ES-I3 (cell line): ENCODE measurements at regions not wholly inside any gene's neighbourhood (a gene's known extent, or its start where the extent isn't known, plus 50 kb on each side); places are given as distances from the start of the nearest gene placed in this dataset.
"Not testable (repeated sequence)": the region's sequence is repeated elsewhere in the genome, so short reads cannot be mapped to it uniquely, and the experiment has no call there.

Experiments
- H3K36me3 ChIP-seq: 2 replicates; pipeline ENCODE4 v1.6.1; 2013; ENCODE audit warnings: mild to moderate bottlenecking, low read length, control low read depth, moderate library complexity; ENCODE audit not compliant: insufficient read depth
- H3K4me1 ChIP-seq: 2 replicates; pipeline ENCODE4 v1.6.1; 2013; ENCODE audit warnings: mild to moderate bottlenecking, control low read depth, low read length; ENCODE audit not compliant: insufficient read depth
- H3K9ac ChIP-seq: 2 replicates; pipeline ENCODE4 v1.6.1; 2013; ENCODE audit warnings: low read depth, mild to moderate bottlenecking, low read length, moderate library complexity
- H3K9me3 ChIP-seq: 2 replicates; pipeline ENCODE4 v1.6.1; 2013; ENCODE audit warnings: mild to moderate bottlenecking, low read length, moderate library complexity; ENCODE audit not compliant: control insufficient read depth, insufficient read depth

DNA sequence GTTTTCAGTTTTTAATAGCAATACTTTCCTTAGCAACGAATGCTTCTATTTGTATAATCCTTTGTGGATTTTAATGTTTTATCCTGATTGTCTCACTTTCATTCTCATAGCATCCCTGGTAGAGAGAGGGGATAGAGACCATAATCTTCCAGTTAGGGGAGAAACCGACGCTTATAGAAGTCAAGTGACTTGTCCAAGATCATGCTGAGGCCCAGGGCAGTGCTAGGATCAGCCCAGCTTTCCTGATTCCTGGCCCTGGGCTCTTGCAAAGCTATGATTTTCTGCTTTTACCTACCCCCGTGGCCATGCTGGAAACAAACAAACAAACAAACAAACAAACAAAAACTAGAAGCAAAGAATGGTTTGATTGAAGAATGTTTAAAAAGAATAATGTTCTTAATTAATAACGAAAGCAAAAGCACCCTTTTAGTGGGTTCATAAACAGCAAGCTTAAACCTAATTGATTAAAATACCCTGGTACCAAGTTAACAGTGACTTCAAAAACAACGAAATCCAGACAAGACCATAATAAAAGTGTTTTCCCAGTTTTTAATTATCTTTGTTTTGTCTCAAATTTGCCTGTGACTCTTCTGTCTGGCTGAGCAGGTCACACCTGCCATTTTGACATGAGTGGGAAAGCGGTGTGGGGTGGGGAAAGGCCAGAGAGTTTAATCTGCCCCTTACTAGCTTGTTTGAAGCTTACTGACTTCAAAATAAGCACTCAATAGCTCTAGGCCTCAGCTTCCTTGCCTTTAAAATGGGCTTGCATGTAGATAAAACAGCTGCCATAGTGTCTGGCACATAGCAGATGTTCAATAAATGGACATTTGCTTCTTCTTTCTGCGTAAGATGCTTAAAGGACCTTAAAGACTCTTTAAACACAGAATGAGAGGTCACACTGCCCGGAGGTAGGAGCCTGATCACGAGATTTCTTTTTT lies 116.6 kb upstream of the MYCN start:
- Histone ChIP-seq H3K4me1 (peaks cover 11% of the 10 kb centered on the region), H3K36me3 (no peaks in the 10 kb centered on the region), H3K9me3 (no peaks in the 10 kb centered on the region), H3K9ac (no peak overlapping the region)

GRCh38 chr2:15824467-15824866 lies 115.9 kb upstream of the MYCN start:
- not testable (repeated sequence) for H3K36me3 ChIP-seq, H3K9ac ChIP-seq, H3K9me3 ChIP-seq
- peaks cover 11% of the 10 kb centered on the region for H3K4me1 ChIP-seq

DNA sequence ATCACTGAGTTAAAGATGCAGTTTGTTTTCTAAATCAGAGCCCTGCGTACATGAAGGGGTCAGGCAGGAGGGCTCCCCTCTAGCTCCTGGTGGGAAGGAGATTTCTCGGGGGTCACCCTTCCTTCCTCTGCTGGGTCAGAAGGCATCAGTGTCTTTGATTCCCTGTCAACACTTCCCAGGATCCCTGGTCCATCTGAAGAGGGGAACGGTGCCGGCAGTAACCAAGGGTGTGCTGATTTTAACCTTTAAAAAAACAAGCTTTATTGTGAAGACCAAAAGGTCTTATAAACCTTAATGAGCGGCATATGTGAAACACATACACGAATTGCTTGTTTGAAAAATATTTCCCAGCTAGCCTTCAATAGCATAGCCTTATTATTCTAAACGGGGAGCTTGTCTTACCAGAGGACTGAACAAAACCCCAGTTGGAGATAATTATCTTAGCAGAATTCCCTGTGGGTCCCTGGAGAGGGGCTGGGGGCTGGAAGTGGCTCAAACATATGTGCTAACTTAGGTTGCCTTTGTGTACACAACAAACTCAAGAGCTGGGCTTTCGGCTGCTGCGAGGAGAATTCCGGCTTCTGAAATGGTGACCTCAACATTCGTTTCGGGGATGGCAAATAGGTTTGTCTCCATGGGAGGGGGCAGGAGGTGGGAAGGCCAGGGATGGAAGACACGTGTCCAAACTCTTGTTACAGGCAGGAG lies 114.9 kb upstream of the MYCN start:
- no peaks in the 10 kb centered on the region for H3K9me3 ChIP-seq
- H3K36me3 ChIP-seq, result no peaks in the 10 kb centered on the region
- H3K9ac ChIP-seq, result no peak overlapping the region
- H3K4me1 ChIP-seq, result peaks cover 11% of the 10 kb centered on the region

DNA sequence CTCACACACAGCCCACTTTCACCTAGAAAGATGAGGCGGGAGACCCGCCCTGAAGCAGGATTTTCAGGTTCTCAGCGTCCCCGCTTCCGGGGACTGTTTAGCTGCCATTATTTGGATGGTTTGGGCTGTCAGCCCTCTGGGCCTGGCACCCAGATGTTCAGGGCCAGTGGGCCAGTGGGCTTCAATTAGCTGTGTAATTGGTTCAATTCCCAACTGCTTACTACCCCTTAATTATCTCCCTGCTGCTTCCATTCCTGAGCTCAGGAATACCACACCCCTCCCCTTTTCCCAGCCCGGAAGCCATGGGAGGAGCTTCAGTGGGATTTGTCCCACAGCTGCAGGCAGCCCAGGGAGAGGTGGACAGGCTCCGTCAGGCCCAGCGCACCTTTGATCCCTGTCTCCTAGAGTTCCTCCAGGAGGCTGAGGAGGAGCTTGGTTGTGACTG lies 114.1 kb upstream of the MYCN start:
- no peaks in the 10 kb centered on the region for H3K9me3 ChIP-seq
- no peak overlapping the region for H3K9ac ChIP-seq
- no peaks in the 10 kb centered on the region for H3K36me3 ChIP-seq
- peaks cover 11% of the 10 kb centered on the region for H3K4me1 ChIP-seq

- Histone ChIP-seq H3K4me1 (peaks cover 11% of the 10 kb centered on the region), H3K36me3 (no peaks in the 10 kb centered on the region), H3K9me3 (no peaks in the 10 kb centered on the region), H3K9ac (no peak overlapping the region)
Measured at GRCh38 chr2:15827001-15827400, 113.3 kb upstream of the MYCN start.

DNA sequence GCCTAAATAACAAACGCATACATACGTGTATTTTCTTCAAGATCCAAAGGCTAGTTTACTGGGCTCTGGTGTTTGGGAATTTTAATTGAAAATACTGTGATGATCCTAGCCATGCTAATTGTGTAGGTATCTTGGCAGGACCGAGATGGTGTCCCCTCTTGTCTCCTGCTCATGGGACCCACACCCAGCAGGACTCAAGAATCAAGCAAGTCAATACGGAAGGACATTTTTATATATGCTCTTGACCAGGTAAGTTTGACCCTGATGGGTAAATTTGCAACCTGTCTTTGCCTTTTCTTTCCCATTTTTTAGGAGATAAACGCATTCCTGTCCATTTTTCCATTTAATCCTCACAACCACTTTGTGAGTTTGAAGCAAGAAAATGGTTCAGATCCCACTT lies 111.8 kb upstream of the MYCN start:
- Histone ChIP-seq H3K4me1 (peaks cover 11% of the 10 kb centered on the region), H3K36me3 (no peaks in the 10 kb centered on the region), H3K9me3 (no peaks in the 10 kb centered on the region), H3K9ac (no peak overlapping the region)

DNA sequence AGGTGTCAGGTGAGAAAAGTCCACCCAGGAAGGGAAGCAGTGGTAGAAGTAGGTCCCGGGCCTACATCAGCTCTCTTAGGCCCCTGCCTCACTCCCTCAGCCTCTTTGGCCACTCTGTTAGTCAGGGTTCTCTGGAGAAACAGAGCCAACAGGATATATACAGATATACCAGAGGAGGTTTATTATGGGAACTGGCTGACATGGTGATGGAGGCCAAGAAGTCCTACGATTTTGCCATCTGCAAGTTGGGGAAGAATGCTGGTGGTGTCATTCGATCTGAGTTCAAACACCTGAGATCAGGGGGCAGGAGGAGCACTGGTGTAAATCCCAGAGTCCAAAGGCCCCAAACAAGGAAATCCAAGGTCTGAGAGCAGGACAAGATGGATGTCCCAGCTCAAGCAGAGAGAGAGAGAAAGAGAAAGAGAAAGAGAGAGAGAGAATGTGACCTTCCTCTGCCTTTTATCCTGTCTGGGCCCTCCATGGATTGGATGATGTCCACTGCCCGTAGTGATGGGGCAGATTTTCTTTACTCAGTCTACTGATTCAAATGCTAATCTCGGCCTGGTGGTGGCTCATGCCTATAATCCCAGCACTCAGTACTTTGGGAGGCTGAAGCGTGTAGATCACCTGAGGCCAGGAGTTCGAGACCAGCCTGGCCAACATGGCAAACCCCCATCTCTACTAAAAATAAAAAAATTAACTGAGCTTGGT lies 111.1 kb upstream of the MYCN start:
- Histone ChIP-seq H3K9ac (no peak overlapping the region), H3K9me3 (no peaks in the 10 kb centered on the region), H3K4me1 (peaks cover 11% of the 10 kb centered on the region), H3K36me3 (no peaks in the 10 kb centered on the region)

DNA sequence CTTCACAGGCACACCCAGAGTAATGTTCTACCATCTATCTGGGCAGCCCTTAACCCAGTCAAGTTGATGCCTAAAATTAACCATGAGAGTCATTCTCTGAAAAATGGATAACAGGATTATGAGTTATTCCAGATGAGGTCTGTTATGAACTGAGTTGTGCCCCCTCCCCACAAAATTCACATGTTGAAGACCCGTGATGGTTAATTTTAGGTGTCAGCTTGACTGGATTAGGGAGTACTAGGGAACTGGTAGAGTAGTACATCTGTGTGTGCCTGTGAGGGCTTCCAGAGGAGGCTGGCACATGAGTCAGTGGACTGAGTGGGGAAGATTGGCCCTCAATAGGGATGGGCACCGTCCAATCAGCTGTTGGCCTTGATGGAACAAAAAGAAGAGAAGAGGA lies 110.4 kb upstream of the MYCN start:
- no peaks in the 10 kb centered on the region for H3K36me3 ChIP-seq
- H3K4me1 ChIP-seq, result peaks cover 11% of the 10 kb centered on the region
- no peak overlapping the region for H3K9ac ChIP-seq
- no peaks in the 10 kb centered on the region for H3K9me3 ChIP-seq

GRCh38 chr2:15830937-15831549 lies 109.3 kb upstream of the MYCN start:
- H3K9ac ChIP-seq, result no peak overlapping the region
- peaks cover 3% of the 10 kb centered on the region for H3K4me1 ChIP-seq
- H3K9me3 ChIP-seq, result no peaks in the 10 kb centered on the region
- H3K36me3 ChIP-seq, result no peaks in the 10 kb centered on the region

DNA sequence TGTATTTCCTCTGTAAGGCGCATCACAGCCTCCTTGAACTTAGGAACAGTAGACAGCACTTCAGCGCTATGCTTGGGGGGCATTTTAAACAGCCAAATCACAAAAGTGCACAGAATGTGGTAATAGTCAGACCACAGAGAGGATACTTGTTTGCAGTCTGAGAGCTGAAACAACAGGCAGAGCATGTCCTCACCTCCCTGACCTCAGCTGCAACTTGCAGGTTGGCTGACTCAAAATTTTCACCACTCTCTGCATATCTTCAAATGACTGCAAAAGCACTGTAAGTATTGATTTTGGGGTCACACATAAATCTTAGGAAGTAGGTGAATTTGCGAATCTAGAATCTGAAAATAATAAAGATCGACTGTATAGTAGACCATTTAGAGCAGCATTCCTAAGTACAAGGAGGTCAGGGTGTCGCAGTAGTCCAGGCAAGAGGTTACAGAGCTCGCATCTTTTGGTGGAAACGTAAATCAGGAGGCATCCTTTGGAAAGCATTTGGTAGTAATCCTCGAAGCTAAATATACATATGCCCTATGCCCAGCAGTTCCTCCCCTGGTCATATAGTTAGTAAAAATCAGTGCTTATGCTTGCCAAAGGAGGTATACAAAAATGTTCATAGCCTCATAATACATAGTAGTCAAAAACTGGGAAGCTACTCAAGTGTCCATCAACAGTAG lies 108.2 kb upstream of the MYCN start:
- Histone ChIP-seq H3K9ac (no peak overlapping the region), H3K4me1 (no peaks in the 10 kb centered on the region), H3K9me3 (no peaks in the 10 kb centered on the region), H3K36me3 (no peaks in the 10 kb centered on the region)

DNA sequence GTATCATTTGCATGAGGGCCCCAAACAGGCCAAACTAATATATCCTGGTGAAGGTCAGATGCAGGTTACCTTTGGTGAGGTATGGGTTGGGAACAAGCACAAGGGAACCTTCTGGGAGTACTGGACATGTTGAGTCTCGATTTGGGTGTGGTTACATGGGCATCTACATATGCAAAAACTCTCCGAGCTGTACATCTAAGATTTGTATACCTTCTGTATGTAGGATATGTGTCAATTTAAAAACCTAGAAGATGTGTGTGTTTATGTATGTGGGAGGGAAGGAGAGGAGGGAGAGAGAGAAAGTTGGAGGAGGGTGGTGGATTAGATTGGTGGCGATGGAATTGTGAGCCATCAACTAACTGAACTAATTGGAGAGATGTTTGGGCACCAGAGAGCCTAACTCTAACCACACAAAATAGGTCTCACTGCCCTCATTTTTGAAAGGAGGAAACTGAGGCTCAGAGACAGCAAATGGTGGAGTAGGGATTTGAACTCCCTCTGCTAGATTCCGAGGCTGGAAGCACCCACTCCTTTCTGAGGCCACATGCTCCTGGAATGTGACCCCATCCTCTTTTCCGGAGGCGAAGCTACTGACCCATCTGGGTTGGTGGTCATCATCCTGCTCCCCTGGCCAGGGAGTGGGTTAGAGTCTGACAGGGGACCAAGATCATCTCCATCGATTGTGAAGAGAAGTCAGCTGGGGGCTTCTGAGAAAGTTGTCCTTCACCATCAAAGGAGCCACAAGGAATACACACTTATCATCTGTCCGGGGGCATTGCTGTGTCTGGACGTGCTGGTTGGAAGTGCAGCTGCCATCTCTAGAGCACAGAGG lies 107.3 kb upstream of the MYCN start:
- Histone ChIP-seq H3K9ac (no peak overlapping the region), H3K9me3 (no peaks in the 10 kb centered on the region), H3K4me1 (no peaks in the 10 kb centered on the region), H3K36me3 (no peaks in the 10 kb centered on the region)

DNA sequence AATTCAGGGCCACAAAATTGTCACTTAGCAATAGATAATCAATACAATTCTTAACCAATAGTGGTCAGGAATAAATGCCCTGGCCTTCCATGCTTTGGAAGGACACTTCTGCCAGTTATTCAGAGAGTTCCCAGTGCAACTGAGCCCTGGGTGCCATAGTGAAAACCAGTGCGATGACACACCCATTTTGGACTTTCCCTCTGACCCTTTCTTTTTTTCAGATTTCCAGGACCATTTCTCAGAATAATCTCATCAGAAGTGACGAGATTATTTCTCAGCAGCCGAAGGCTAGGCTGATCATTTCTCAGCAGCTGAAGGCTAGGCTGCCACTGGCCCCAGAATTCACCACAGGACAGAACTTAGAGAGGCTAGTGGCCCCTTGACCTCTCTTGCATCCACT lies 106.6 kb upstream of the MYCN start:
- H3K9me3 ChIP-seq, result no peaks in the 10 kb centered on the region
- H3K9ac ChIP-seq, result no peak overlapping the region
- H3K36me3 ChIP-seq, result no peaks in the 10 kb centered on the region
- H3K4me1 ChIP-seq, result no peaks in the 10 kb centered on the region

DNA sequence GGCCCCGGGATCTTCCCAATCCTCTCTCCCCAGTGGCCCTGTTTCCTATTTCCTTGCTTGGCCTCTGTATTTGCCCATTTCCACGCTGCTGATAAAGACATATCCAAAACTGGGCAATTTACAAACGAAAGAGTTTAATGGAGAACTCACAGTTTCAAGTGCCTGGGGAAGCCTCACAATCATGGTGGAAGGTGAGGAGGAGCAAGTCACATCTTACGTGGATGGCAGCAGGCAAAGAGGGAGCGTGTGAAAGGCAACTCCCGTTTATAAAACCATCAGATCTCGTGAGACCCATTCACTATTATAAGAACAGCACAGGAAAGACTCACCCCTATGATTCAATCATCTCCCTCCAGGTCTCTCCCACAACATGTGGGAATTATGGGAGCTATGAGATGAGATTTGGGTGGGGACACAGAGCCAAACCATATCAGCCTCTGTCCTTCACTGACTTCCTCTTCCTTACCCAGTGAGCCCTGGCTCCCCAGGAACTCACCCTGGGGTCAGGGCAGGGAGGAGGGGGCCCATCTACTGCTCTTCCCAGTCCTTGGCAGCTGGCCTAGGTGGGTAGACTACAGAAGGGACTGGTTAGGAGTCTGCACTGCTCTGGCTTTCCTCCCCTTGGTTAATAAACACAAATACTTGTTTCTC lies 105.8 kb upstream of the MYCN start:
- no peaks in the 10 kb centered on the region for H3K9me3 ChIP-seq
- H3K36me3 ChIP-seq, result no peaks in the 10 kb centered on the region
- H3K4me1 ChIP-seq, result no peaks in the 10 kb centered on the region
- H3K9ac ChIP-seq, result no peak overlapping the region
